ENCODE measurements at regions not wholly inside any gene's neighbourhood (a gene's known extent, or its start where the extent isn't known, plus 50 kb on each side); places are given as distances from the start of the nearest gene placed in this dataset.

GRCh38 chr5:59943452-59944113, 50.1 kb upstream of the PDE4D start:
- no peak for TF ChIP-seq EZH2 (IDR thresholded peaks at IDR 0.05; ENCODE audit: insufficient read depth, poor library complexity, severe bottlenecking)
- TF ChIP-seq EZH2phosphoT487 (IDR thresholded peaks at IDR 0.05; ENCODE audit: insufficient read depth, low read depth) = no peak

All from GM23248 (cell line).